ENCODE measurements at regions not wholly inside any gene's neighbourhood (a gene's known extent, or its start where the extent isn't known, plus 50 kb on each side); places are given as distances from the start of the nearest gene placed in this dataset.

DNA sequence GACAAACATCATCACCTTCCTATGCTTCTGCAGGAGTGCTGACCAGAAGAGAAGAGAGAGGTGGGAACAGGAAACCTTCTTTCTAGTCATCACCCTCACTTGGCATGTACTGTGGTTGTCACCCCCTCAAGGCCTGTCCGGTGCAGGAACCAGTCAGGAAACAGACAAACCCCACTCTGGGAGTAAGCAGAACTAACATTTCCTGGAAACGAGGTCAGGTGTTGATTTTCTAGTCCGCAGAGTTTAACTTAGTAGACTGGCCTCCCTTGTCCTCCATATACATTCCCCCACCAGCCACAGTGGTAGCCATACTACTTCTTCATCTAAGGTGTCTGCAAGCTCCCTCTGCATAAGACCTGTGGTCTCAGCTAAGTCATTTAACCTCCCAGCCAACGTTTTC, 80.7 kb upstream of the NCAM1 start:
- Histone ChIP-seq H3K9me3 (no peaks in the 10 kb centered on the region), H3K36me3 (no peaks in the 10 kb centered on the region), H3K4me1 (no peaks in the 10 kb centered on the region), H3K27me3 (no peaks in the 10 kb centered on the region), H3K4me3 (no peak overlapping the region), H3K27ac (no peak overlapping the region)
- DNase-seq (ENCODE audit: low spot score in 2 of 2): no peak
- TF ChIP-seq POLR2AphosphoS5 (IDR thresholded peaks at IDR 0.05): no peak
- intact Hi-C loops (cut with DNase I; ENCODE audit: low total_unique reads): no loop called here

GRCh38 chr11:112881461-112881860, 79.8 kb upstream of the NCAM1 start:
- Histone ChIP-seq H3K27ac (peak overlapping the region in 1 of 2 donors; percentile 29), H3K9me3 (no peaks in the 10 kb centered on the region), H3K27me3 (no peaks in the 10 kb centered on the region), H3K36me3 (no peaks in the 10 kb centered on the region), H3K4me3 (peak overlapping the region in 2 of 3 donors; percentile 34 to 50), H3K4me1 (no peaks in the 10 kb centered on the region)
- TF ChIP-seq POLR2A (IDR thresholded peaks at IDR 0.05) (no peak), POLR2AphosphoS5 (IDR thresholded peaks at IDR 0.05) (no peak)
- TF ChIP-seq, protein P1, sequence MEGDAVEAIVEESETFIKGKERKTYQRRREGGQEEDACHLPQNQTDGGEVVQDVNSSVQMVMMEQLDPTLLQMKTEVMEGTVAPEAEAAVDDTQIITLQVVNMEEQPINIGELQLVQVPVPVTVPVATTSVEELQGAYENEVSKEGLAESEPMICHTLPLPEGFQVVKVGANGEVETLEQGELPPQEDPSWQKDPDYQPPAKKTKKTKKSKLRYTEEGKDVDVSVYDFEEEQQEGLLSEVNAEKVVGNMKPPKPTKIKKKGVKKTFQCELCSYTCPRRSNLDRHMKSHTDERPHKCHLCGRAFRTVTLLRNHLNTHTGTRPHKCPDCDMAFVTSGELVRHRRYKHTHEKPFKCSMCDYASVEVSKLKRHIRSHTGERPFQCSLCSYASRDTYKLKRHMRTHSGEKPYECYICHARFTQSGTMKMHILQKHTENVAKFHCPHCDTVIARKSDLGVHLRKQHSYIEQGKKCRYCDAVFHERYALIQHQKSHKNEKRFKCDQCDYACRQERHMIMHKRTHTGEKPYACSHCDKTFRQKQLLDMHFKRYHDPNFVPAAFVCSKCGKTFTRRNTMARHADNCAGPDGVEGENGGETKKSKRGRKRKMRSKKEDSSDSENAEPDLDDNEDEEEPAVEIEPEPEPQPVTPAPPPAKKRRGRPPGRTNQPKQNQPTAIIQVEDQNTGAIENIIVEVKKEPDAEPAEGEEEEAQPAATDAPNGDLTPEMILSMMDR (IDR thresholded peaks at IDR 0.05): no peak
- peak; percentile 57 to 70 for DNase-seq (ENCODE audit: low spot score in 2 of 2)
- intact Hi-C loops (cut with DNase I; ENCODE audit: low total_unique reads): no loop called here

DNA sequence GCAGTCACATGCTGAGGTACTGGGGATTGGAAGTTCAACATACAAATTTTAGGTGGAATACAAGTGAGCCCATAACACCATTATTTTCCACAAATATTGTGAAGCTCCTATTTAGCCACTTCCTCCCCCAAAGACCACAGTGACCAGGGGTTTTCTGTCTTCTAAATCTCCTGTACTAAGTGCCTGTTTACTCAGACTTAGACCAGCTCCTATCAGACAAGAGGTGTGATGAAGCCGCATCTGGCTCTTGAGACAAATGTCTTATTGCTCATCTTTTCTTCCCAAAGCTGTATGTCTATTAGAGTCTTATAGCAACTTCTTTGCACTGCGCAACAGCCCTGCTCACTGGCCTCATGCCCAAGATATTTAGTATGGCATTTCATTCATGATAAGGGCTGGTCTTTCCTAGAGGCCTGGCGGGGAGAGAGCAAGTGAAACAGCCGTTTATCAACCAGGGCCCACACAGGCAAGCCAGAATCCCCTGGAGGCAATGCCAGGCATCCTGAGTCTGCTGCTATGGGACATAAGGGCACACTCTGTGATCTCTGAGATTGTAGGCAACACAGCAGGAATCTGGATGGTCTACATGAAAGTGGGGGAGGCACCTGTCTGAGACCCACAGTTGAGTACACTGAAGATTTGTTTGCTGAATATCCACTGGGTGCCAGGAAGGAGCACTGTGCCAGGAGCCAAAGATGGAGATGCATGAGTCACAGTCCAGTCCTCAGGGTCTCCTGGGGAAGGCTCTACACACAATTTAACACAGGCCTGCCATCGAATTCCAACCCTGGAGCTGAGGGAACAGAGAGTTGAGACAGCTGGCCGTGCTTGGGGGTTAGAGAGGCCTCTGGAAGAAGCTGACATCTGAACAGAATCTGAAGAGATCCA, 78.5 kb upstream of the NCAM1 start:
- H3K36me3 ChIP-seq: no peaks in the 10 kb centered on the region
- DNase-seq (ENCODE audit: low spot score in 2 of 2): no peak
- intact Hi-C loops (cut with DNase I; ENCODE audit: low total_unique reads): no loop called here
- no peaks in the 10 kb centered on the region for H3K4me1 ChIP-seq
- no peak overlapping the region for H3K27ac ChIP-seq
- no peaks in the 10 kb centered on the region for H3K27me3 ChIP-seq
- no peaks in the 10 kb centered on the region for H3K9me3 ChIP-seq
- no peak overlapping the region for H3K4me3 ChIP-seq
- TF ChIP-seq, protein P1 (IDR thresholded peaks at IDR 0.05): no peak
- TF ChIP-seq POLR2AphosphoS5 (IDR thresholded peaks at IDR 0.05): no peak
- TF ChIP-seq POLR2A (IDR thresholded peaks at IDR 0.05): no peak

DNA sequence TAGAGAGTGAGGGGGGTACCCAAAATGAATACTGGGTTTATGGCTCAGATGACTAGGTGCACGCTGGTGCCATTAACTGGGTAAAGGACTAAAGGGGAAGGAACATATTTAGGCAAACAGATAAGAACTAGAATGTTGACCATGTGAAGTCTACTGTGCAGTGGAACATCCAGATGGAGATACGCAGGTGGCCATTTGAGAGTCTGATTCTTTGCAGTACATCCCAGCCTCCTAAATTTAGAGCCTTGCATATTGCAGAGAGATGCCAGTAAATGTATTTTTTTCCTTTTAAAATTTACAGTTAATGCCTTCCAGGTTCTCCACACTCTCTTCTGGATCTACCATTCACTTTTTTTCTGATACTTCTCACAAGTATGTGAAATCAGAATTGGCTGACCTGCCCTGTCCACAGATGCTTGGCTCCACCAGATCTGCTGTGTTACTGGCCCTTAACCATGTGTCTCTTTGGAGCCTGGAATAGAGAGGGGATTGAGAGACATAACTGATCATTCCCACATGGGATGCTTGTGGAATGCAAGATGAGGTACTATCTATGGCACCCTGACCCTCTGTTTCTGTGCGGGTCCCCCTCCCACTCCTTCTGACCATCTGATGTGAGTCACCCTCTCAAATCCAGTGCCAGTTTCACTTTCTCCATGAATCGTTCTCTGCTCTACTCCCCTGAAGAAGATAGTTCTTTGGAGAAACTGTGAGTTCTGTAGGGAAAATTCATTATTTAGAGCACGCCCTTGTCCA, 77.0 kb upstream of the NCAM1 start:
- Histone ChIP-seq H3K4me1 (no peaks in the 10 kb centered on the region), H3K36me3 (no peaks in the 10 kb centered on the region), H3K27me3 (no peaks in the 10 kb centered on the region), H3K27ac (no peak overlapping the region), H3K9me3 (no peaks in the 10 kb centered on the region), H3K4me3 (no peak overlapping the region)
- no peak for TF ChIP-seq POLR2AphosphoS5 (IDR thresholded peaks at IDR 0.05)
- TF ChIP-seq, protein P1 (IDR thresholded peaks at IDR 0.05): no peak
- TF ChIP-seq POLR2A (IDR thresholded peaks at IDR 0.05): no peak
- intact Hi-C loops (cut with DNase I; ENCODE audit: low total_unique reads): no loop called here
- no peak for DNase-seq (ENCODE audit: low spot score in 2 of 2)

DNA sequence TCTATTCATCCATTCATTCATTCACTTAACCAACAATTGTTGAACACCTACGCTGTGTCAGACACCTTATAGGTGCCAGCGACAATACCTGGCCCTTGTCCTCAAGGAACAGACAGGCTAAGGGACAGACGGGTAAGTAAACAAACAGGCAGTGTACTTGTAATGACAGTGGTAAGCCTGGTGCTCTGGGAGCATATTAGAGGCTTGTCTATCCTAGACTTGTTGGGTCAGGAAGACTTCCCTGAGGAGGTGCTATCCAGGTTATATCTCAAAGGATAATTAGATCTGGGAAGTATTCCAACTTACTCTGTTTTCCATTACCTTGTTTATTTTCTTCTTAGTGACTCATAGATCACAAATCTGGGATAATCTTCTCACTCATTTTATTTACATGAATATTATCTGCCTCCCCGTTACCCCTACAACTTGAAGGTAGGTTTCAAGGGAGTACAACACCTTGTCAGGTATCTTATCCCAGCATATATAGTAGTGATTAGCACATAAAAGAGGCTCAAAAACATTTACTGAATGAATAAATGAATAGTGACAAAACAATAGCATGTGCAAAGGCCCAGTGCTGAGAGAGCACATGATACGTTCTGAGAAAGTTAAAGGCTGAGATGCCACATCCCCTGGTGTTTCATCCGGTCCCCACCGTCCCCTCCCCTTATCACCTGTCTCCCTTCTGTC, 75.3 kb upstream of the NCAM1 start:
- no peak for DNase-seq (ENCODE audit: low spot score in 2 of 2)
- TF ChIP-seq POLR2AphosphoS5 (IDR thresholded peaks at IDR 0.05): no peak
- TF ChIP-seq, protein P1 (IDR thresholded peaks at IDR 0.05): no peak
- no peak for TF ChIP-seq POLR2A (IDR thresholded peaks at IDR 0.05)
- intact Hi-C loops (cut with DNase I; ENCODE audit: low total_unique reads): no loop called here
- Histone ChIP-seq H3K4me1 (no peaks in the 10 kb centered on the region), H3K9me3 (no peaks in the 10 kb centered on the region), H3K4me3 (no peak overlapping the region), H3K36me3 (no peaks in the 10 kb centered on the region), H3K27ac (no peak overlapping the region), H3K27me3 (no peaks in the 10 kb centered on the region)

Data from breast epithelium (tissue), 4 donors.